Transverse colon (tissue), 4 donors: ENCODE measurements at regions not wholly inside any gene's neighbourhood (a gene's known extent, or its start where the extent isn't known, plus 50 kb on each side); places are given as distances from the start of the nearest gene placed in this dataset.
"Not testable (repeated sequence)": the region's sequence is repeated elsewhere in the genome, so short reads cannot be mapped to it uniquely, and the experiment has no call there.

ENCODE experiments used
- DNase-seq: peaks from one replicate; pipeline ENCODE4 v3.0.0-alpha.2; 2019
- H3K27ac ChIP-seq, 4 donors: fragments of 200-600 bp; sonication (generic); 2 replicates each; pipeline ENCODE4 v1.5.1; 2016 to 2018; ENCODE audit warnings: inconsistent platforms in 4 of 4
- H3K27me3 ChIP-seq: fragments of 200-600 bp; sonication (generic); 2 replicates; pipeline ENCODE4 v1.5.1; 2017; ENCODE audit warnings: inconsistent platforms
- H3K36me3 ChIP-seq, 4 donors: fragments of 200-600 bp; sonication (generic); 2 replicates each; pipeline ENCODE4 v1.5.1; 2017 to 2019; ENCODE audit warnings: inconsistent platforms in 4 of 4
- H3K4me1 ChIP-seq, 4 donors: fragments of 200-600 bp; sonication (generic); 2 replicates each; pipeline ENCODE4 v1.5.1; 2017 to 2020; ENCODE audit warnings: inconsistent platforms in 4 of 4
- H3K4me3 ChIP-seq, 4 donors: fragments of 200-600 bp; sonication (generic); 1 replicate in 1 of 4; 2 replicates in 3 of 4; pipeline versions ENCODE4 v1.5.1 to v1.6.1; 2017 to 2019; ENCODE audit warnings: inconsistent platforms in 4 of 4
- H3K9me3 ChIP-seq, 2 donors: fragments of 200-600 bp; sonication (generic); 2 replicates each; pipeline ENCODE4 v1.5.1; 2017 to 2019; ENCODE audit warnings: inconsistent platforms in 2 of 2
- EP300 ChIP-seq: sonication (generic); formaldehyde crosslinking; IDR thresholded peaks from one replicate; pipeline ENCODE4 v1.6.1; 2017; ENCODE audit warnings: antibody characterized with exemption, low read depth
- POLR2A ChIP-seq: fragments of 450-650 bp; IDR thresholded peaks from one replicate; pipeline ENCODE4 v1.6.1; 2016; ENCODE audit warnings: antibody characterized with exemption, mild to moderate bottlenecking, moderate library complexity
- POLR2AphosphoS5 ChIP-seq, 3 donors: sonication (generic); formaldehyde crosslinking; IDR thresholded peaks; one replicate each; pipeline ENCODE4 v1.6.1; 2016; ENCODE audit warnings: antibody characterized with exemption in 3 of 3
- WGBS, 2 donors: methylation state at CpG; one replicate each; pipeline ENCODE4 v1.1.5; 2018; ENCODE audit warnings: low coverage in 1 of 2; 5-methylcytosine and 5-hydroxymethylcytosine counted together
- in situ Hi-C, 4 donors: fragments of 200-750 bp; cut with MboI; loops; one replicate each; pipeline versions ENCODE4 v1.15.0 to v1.15.1; 2017; ENCODE audit warnings: low sequenced_read_pairs in 3 of 4, low pct_ligation_motif_present in 1 of 4, low pct_unique_long_range_greater_than_20kb in 1 of 4
- intact Hi-C: fragments of 100-400 bp; cut with DNase I; formaldehyde crosslinking; loops from one replicate; pipeline ENCODE4 v1.15.1; 2023; ENCODE audit warnings: low total_unique reads
- TF ChIP-seq, protein P1 (sequence below), 5 experiments: fragments of 200-600 bp in 3 of 5; fragments of 450-650 bp in 2 of 5; sonication (generic) in 3 of 5; IDR thresholded peaks; 1 replicate in 2 of 5; 2 replicates in 3 of 5; pipeline ENCODE4 v1.5.1; 2016 to 2017; ENCODE audit warnings: antibody characterized with exemption in 5 of 5, inconsistent platforms in 3 of 5, mild to moderate bottlenecking in 2 of 5, moderate library complexity in 1 of 5

DNA sequence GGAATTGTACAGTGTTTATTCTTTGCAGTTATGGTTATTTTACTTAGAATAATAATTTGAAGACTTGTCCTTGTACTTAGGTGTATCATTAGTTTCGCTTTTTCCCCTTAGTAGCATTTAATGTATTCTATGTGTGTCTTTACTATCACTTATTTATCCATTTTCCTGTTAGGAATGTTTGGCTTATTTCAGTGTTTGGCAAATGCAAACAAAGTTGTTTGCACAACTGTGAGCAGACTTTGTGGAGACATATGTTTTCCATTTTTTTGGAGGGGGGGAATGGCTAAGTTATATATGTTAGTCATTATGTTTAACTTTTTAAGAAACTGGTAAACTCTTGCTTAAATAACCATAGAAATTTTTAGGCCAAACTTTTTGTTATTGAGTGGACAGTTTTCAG is 447.7 kb downstream of the SOX11 start:
- 51 to 73% methylated on average over 1 of the region's 1 CpG for WGBS, 2 donors
- no peaks in the 10 kb centered on the region for H3K36me3 ChIP-seq
- TF ChIP-seq POLR2A (no peak), EP300 (no peak), POLR2AphosphoS5 (IDR thresholded peaks at IDR 0.05) (no peak)
- TF ChIP-seq, protein P1, sequence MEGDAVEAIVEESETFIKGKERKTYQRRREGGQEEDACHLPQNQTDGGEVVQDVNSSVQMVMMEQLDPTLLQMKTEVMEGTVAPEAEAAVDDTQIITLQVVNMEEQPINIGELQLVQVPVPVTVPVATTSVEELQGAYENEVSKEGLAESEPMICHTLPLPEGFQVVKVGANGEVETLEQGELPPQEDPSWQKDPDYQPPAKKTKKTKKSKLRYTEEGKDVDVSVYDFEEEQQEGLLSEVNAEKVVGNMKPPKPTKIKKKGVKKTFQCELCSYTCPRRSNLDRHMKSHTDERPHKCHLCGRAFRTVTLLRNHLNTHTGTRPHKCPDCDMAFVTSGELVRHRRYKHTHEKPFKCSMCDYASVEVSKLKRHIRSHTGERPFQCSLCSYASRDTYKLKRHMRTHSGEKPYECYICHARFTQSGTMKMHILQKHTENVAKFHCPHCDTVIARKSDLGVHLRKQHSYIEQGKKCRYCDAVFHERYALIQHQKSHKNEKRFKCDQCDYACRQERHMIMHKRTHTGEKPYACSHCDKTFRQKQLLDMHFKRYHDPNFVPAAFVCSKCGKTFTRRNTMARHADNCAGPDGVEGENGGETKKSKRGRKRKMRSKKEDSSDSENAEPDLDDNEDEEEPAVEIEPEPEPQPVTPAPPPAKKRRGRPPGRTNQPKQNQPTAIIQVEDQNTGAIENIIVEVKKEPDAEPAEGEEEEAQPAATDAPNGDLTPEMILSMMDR (IDR thresholded peaks at IDR 0.05) = no peak
- H3K27ac ChIP-seq = no peak overlapping the region
- in situ Hi-C loops (no loop called here), intact Hi-C loops (no loop called here)
- no peaks in the 10 kb centered on the region for H3K9me3 ChIP-seq
- H3K4me1 ChIP-seq = no peaks in the 10 kb centered on the region
- no peak for DNase-seq
- H3K4me3 ChIP-seq = no peak overlapping the region
- no peaks in the 10 kb centered on the region for H3K27me3 ChIP-seq

DNA sequence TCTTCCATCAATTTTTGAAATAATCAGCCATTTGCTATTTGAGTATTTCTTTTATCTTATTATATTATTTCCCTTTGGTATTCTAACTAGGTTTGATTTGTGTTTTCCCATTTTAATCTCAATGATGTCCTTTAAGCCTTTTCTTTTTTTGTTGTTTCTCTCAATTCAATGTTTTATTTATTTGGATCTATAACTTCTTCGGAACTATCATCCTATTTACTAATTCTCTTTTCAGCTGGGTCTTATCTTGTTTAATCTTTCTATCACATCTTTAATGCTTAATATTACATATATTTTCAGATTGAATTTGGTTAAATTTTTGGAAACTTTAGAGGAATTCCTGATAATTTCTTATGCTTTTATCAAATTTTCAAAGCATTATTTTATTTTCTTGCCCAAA is 448.3 kb downstream of the SOX11 start:
- no peak for DNase-seq
- WGBS, 2 donors = 78 to 93% methylated on average over 1 of the region's 1 CpG
- intact Hi-C loops = no loop called here
- Histone ChIP-seq H3K4me1 (no peaks in the 10 kb centered on the region), H3K27me3 (no peaks in the 10 kb centered on the region), H3K36me3 (no peaks in the 10 kb centered on the region), H3K27ac (no peak overlapping the region), H3K9me3 (no peaks in the 10 kb centered on the region), H3K4me3 (no peak overlapping the region)
- TF ChIP-seq EP300 (no peak), POLR2AphosphoS5 (IDR thresholded peaks at IDR 0.05) (no peak), POLR2A (no peak)
- TF ChIP-seq, protein P1 (IDR thresholded peaks at IDR 0.05) = no peak
- in situ Hi-C loops = no loop called here

DNA sequence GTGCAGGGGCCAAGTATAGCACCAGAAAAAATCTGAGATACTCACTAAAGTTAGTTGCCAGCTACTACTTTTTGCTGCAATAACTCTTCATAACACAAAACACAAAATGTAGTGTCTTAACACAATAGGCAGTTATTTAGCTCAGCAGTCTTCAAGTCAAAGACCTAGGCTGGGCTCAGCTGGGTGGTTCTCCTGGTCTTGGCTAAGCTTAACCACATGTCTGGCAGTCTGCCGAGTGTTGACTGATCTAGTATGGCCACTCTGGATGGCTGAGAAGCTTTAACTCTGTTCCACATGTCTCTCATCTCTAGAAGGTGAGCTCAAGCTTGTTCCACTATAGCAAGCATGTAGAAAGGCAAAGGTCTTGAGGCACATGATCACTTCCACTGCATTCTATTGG is 451.6 kb downstream of the SOX11 start:
- no peaks in the 10 kb centered on the region for H3K4me1 ChIP-seq
- H3K27ac ChIP-seq = no peak overlapping the region
- no peak overlapping the region for H3K4me3 ChIP-seq
- H3K9me3 ChIP-seq = no peaks in the 10 kb centered on the region
- 93% methylated on average over 1 of the region's 1 CpG; no CpG with 5 or more reads in 1 of the 2 donors for WGBS, 2 donors
- in situ Hi-C loops = no loop called here
- no peaks in the 10 kb centered on the region for H3K27me3 ChIP-seq
- intact Hi-C loops = no loop called here
- no peaks in the 10 kb centered on the region for H3K36me3 ChIP-seq
- TF ChIP-seq EP300 (no peak), POLR2AphosphoS5 (IDR thresholded peaks at IDR 0.05) (no peak), POLR2A (no peak)
- TF ChIP-seq, protein P1 (IDR thresholded peaks at IDR 0.05) = no peak
- DNase-seq = no peak

DNA sequence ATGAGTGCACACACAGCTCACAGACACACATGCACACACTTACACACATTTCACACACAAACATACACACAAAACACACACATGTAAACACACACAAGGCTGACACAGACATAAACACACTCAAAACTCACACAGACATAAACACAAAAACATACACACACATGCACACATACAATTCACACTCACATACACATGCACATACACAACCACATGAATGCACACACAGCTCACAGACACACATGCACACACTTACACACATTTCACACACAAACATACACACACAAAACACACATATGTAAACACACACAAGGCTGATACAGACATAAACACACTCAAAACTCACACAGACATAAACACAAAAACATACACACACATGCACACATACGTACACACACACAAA is 455.0 kb downstream of the SOX11 start:
- H3K4me1 ChIP-seq, H3K4me3 ChIP-seq, H3K9me3 ChIP-seq, H3K27ac ChIP-seq, H3K36me3 ChIP-seq, in situ Hi-C loops, H3K27me3 ChIP-seq, intact Hi-C loops, DNase-seq: not testable (repeated sequence)
- 83 to 90% methylated on average over 1 of the region's 1 CpG for WGBS, 2 donors

GRCh38 chr2:6148882-6149281 is 456.7 kb downstream of the SOX11 start:
- TF ChIP-seq, protein P1 (IDR thresholded peaks at IDR 0.05) = no peak
- no peak for TF ChIP-seq POLR2A
- no peak for TF ChIP-seq POLR2AphosphoS5 (IDR thresholded peaks at IDR 0.05)
- in situ Hi-C loops = no loop called here
- intact Hi-C loops = no loop called here

More at GRCh38 chr2:6148882-6149281, 456.7 kb downstream of the SOX11 start:
- Histone ChIP-seq H3K27ac (no peak overlapping the region), H3K4me3 (no peak overlapping the region), H3K9me3 (no peaks in the 10 kb centered on the region), H3K4me1 (no peaks in the 10 kb centered on the region), H3K36me3 (no peaks in the 10 kb centered on the region), H3K27me3 (no peaks in the 10 kb centered on the region)
- 70 to 77% methylated on average over 1 of the region's 1 CpG for WGBS, 2 donors
- no peak for DNase-seq
